ENCODE measurements at regions not wholly inside any gene's neighbourhood (a gene's known extent, or its start where the extent isn't known, plus 50 kb on each side); places are given as distances from the start of the nearest gene placed in this dataset.

DNA sequence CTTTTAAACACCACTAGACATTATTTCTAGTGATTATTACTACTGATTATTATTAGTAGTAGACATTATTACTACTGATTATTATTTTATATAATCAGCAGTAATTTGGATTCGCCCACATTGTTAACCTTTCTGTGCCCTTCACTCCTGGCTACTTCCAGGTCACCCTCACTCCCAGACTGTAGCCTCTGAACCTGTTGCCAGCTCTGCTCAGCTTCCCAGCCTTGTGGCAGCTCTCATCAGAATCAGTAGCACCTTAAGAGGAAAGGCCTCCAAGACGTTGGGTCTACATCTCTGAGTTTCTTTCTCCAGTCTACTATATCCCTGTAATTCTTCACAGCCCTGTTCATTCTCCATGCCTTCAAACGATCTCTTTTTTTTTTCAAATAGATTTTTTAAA lies 137.0 kb downstream of the KATNIP start:
- no peak for DNase-seq

DNA sequence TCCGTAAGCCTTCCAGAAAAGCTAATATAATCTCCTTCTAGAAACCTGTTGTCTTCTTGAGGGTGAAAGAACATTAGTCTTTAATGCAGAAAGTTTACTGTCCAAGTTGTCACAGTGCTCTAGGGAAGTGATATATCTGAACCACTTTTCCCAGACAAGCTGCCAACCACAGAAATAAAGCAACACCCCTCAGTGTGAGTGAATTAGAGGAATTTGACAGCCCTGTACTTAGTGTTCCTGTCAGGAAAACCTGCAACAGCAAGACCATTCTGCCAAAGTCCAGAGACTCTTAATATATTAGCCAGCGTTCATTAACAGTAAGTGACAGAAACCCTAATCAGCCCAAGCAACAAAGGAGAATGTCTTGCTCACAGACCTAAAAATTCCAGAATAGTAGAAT lies 137.7 kb downstream of the KATNIP start:
- DNase-seq, result no peak

DNA sequence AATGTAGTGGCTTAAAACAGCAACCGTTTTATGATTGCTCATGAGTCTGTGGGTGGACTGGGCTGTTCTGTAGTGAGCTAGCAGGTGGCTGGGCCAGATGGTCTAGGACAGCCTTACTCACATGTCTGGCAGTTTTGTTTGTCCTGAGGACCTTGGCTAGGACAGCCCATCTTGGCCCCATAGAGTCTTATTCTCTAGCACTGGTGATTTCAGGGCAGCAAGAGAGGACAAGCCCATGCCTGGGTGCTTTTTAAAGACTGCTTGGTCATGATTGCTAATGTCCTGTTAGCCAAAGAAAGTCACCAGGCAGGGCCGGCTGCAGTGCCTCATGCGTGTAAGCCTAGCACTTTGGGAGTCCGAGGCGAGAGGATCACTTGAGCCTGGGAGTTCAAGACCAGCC lies 139.8 kb downstream of the KATNIP start:
- DNase-seq, result no peak

GRCh38 chr16:27690608-27691007 lies 140.7 kb downstream of the KATNIP start:
- DNase-seq, result peak; percentile 21

DNA sequence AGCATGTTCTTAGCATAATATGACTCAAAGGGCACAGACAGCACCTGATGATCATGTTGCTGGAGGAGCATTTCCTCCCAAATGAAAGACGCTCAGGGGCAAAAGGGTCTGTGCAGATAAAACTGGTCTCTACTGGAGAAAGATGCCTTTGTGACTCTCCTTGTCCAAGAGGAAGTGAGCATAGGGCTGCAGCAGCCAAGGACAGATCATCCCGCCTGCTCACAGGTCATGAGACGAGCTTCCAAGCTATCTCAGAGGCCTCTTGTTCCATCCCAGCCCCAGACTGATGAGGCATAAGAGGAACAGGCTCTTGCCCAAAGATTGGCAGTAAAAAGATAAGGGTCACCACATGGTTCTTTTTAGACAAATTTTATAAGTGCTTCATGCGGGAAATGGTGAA lies 141.8 kb downstream of the KATNIP start:
- DNase-seq, result no peak

GRCh38 chr16:27692576-27692975 lies 142.6 kb downstream of the KATNIP start:
- no peak for DNase-seq

DNA sequence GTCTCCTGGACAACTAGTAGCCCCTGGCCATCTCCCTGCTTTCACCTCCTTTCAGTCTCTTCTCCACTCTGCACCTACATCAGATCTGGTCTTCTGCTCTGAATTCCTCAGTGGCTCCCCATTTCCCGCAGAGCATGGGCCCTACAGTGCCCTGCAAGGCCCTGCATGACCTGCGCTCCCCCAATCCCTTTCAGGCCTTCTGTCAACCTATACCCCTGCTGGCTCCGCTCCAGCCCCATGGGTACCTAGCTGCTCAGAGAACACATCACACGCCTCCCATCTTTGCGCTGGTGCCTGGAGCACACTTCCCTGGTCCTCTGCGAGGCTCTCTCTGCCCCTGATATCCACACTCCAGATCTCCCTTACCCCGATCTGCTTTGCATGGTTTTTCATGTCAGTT lies 145.2 kb downstream of the KATNIP start:
- no peak for DNase-seq

GRCh38 chr16:27698266-27698665 lies 148.3 kb downstream of the KATNIP start:
- no peak for DNase-seq

DNA sequence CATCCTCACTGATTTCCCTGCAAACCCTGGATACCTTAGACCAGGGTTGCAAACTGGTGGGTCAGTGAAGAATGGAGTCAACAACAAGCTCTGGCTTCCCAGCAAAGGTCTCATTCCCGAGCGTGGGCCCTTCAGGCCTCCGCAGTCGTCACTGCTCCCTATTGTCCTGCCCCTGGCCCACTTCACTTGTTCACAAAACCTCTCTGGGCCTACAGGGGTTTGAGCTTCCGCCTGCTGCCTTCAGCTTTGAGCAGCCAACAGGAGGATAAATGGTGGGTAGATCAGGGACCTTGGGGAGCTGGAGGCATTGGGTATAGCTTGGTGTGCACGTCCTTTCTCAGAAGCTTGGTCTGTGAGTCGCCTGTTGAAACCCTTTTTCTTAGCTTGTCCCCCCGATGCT lies 148.8 kb downstream of the KATNIP start:
- DNase-seq, result no peak

DNA sequence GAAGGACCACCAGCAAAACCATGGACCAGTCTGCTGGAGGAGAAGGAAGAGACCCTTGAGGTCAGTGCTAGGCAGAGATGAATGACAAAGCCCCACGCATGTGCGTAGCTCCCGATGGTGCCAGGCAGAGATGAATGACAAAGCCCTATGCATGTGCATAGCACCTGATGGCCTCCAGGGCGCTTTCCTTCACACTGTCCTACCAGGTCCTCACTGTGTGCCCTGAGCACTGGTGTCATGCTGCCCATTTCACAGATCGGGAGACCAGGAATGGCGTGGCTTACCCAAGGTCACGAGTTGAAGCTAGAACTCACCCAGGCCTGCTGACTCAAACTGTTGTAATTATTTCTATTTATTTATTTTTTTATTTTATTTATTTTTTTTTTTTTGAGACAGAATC lies 149.6 kb downstream of the KATNIP start:
- DNase-seq, result no peak

GRCh38 chr16:27700304-27700995 lies 150.5 kb downstream of the KATNIP start:
- no peak for DNase-seq

DNA sequence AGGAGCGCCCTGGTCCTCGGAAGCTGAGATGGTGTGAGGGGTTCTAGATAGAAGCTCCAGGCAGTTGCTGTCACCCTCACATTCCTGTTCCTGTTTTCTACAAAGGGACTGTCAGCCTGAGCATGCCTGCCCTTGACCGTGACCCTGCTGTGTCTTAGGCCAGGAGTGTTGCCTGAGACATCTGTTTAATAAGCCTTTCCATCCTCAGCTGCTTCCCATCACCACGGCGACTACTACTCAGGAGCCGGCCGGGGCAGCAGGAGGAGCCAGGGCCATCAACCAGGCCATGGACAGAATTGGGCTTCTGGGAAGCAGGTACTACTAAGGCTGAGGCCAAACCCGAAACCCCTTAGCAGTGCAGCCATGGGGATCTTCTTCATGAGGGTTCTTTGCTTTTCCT lies 151.4 kb downstream of the KATNIP start:
- no peak for DNase-seq

- DNase-seq, result no peak
Measured at GRCh38 chr16:27703121-27703520, 153.2 kb downstream of the KATNIP start.

DNA sequence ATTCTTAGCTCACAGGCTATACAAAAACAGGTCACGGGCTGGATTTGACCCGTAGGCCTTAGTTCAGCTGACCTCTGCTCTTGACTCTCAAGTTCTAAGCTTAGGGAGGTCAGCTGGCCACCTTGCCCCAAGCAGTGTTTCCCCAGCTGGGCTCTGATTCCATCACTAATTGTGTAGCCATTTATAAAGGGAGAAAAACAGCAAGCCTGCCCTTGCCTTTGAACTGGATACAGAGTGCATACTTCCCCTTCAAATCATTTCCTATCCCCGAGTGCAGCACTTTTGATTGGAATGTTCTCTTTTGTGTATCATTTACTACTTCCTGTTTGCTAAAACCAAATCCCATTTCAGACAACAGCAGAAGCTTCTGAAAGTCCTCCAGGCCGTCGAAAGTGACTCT lies 153.6 kb downstream of the KATNIP start:
- DNase-seq, result no peak

DNA sequence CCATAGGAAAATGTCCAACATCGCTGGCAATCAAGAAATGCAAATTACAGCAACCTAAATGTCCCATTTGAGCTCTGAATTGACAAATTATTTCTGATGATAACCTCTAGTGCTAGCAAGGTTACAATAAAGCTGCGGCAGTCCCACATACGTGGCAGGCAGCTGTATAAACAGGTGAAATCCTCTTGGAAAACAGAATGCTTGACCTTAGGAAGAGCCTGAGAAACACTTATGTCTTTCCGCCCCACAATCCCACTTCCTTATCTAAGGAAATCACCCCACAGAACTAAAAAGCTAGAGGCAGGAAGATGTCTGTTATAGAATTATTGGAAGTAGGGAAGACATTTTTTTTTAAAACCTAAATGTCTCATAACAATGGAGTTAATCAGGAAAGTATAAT lies 154.3 kb downstream of the KATNIP start:
- no peak for DNase-seq

DNA sequence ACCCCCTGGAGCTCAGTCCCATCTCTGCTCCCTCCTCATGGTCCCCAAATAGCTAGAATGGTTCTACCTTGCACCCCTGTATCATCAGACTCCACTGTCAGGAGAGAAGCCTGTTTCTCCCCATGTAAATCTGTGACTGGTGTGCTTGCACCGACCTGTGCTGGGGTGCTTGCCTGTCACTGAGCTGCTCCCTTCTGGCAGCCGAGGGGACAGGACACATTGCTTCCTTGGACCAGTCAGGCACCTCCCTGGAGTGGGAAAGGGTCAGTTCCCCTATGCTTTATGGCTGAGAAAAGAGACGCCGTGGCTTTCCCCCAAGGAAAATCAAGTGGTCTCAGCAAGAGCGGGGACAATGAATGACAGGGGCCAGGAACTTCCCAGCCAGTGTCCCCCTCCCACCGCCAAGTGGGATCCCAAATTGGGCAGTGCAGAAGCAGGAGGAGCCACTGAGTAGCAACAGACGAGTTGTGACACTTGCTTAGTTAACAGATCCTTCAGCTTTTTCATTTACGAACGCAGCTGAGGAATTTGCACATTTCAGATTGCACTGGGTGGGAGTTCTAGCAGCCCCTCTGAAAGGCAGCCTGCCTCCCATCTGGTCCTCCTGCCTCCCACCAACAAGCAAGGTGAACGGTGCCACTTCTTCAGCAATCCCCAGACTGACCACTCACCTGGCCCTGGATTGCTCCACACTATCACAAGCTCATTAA lies 156.4 kb downstream of the KATNIP start:
- DNase-seq, result no peak

GRCh38 chr16:27706866-27707685 lies 157.1 kb downstream of the KATNIP start:
- no peak for DNase-seq

GRCh38 chr16:27708651-27709050 lies 158.7 kb downstream of the KATNIP start:
- no peak for DNase-seq

- no peak for DNase-seq
Measured at GRCh38 chr16:27712251-27712711, 162.3 kb downstream of the KATNIP start.

DNA sequence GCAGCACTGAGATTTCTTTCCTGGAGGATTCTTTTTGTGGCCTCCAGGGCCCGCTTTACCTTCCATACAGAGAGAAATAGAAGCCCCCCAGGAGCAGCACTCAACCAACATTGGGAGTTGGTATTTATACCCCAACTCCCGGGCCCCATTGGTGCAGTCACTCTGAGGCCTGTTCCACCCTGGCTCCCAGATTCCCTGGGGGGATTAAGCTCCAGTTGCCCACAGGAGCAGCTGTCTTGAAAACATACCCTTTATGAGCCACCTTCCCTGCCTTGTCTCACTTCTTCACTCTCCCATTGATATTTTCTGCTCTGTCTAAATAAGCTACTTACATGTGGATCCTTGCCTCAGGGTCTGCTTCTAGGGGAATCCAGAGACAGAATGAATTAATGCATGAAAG lies 167.8 kb downstream of the KATNIP start:
- DNase-seq, result no peak

- DNase-seq, result no peak
Measured at GRCh38 chr16:27718201-27719105, 168.5 kb downstream of the KATNIP start.

GRCh38 chr16:27719106-27719445 lies 169.1 kb downstream of the KATNIP start:
- DNase-seq, result no peak

All from CD4-positive, alpha-beta T cell treated with Interleukin-17A for 1 hour (primary cell).